ENCODE measurements at regions not wholly inside any gene's neighbourhood (a gene's known extent, or its start where the extent isn't known, plus 50 kb on each side); places are given as distances from the start of the nearest gene placed in this dataset.

GRCh38 chr17:53321651-53322050 lies 501.1 kb upstream of the KIF2B start:
- Histone ChIP-seq H2AFZ (ENCODE audit: low read depth, low read length) (no peak overlapping the region), H3K36me3 (ENCODE audit: control insufficient read depth in 2 of 2, extremely low read depth in 1 of 2, insufficient read depth in 2 of 2, low read length in 2 of 2) (no peaks in the 10 kb centered on the region), H4K20me1 (replicated peaks; ENCODE audit: control insufficient read depth, extremely low read depth, insufficient read depth, low read length) (no peaks in the 10 kb centered on the region), H3K4me2 (ENCODE audit: insufficient read depth, low read length) (no peak overlapping the region), H3K27me3 (ENCODE audit: control insufficient read depth in 2 of 2, insufficient read depth in 2 of 2, low read length in 2 of 2) (no peaks in the 10 kb centered on the region), H3K9me3 (replicated peaks; ENCODE audit: control insufficient read depth, insufficient read depth, low read length) (peaks cover 1% of the 10 kb centered on the region), H3K79me2 (ENCODE audit: control insufficient read depth, insufficient read depth, low read length) (no peaks in the 10 kb centered on the region), H3K9me1 (replicated peaks; ENCODE audit: control insufficient read depth, extremely low read depth, insufficient read depth, low read length) (no peaks in the 10 kb centered on the region), H3K9ac (replicated peaks; ENCODE audit: extremely low read depth, insufficient read depth, low read length) (no peak overlapping the region), H3K27ac (ENCODE audit: insufficient read depth, low read depth, low read length) (no peak overlapping the region), H3K4me3 (replicated peaks in 1 of 3; ENCODE audit: insufficient read depth in 1 of 3, low read depth in 1 of 3, low read length in 3 of 3) (no peak overlapping the region), H3K4me1 (ENCODE audit: control insufficient read depth, extremely low read depth, insufficient read depth, low read length) (no peaks in the 10 kb centered on the region)
- dilution Hi-C loops (cut with MboI; ENCODE audit: extremely low pct_ligation_motif_present, low sequenced_read_pairs) (no loop called here), intact Hi-C loops (cut with micrococcal nuclease) (no loop called here)
- FAIRE-seq (no peak), DNase-seq (ENCODE audit: low read depth, low spot score) (no peak)
- POLR2A ChIA-PET = no interaction called here
- BruUV-seq (replicated peaks) = no TSS peak
- CTCF ChIA-PET = no interaction called here
- TF ChIP-seq JUN (IDR thresholded peaks at IDR 0.05; ENCODE audit: borderline replicate concordance, insufficient read depth, insufficient read length, low read depth) (no peak), POLR2A (IDR thresholded peaks at IDR 0.05; ENCODE audit: low read depth, low read length) (no peak), GATA2 (IDR thresholded peaks at IDR 0.05; ENCODE audit: insufficient read depth, insufficient read length, low read depth, low read length) (no peak), POLR2AphosphoS5 (IDR thresholded peaks at IDR 0.05; ENCODE audit: insufficient read depth, low read depth, low read length) (no peak), EZH2 (IDR thresholded peaks at IDR 0.05; ENCODE audit: borderline replicate concordance, low read depth, low read length, severe bottlenecking) (no peak), FOS (IDR thresholded peaks at IDR 0.05; ENCODE audit: borderline replicate concordance, insufficient read depth, low read length) (no peak), CTCF (IDR thresholded peaks at IDR 0.05; ENCODE audit: extremely low read depth in 1 of 2, insufficient read depth in 1 of 2, low read depth in 1 of 2, low read length in 2 of 2) (no peak), MYC (IDR thresholded peaks at IDR 0.05; ENCODE audit: low read depth, low read length) (no peak), MAX (IDR thresholded peaks at IDR 0.05; ENCODE audit: insufficient read depth, insufficient read length) (no peak)
